Astrocyte (in vitro differentiated cells and primary cell): ENCODE measurements at regions not wholly inside any gene's neighbourhood (a gene's known extent, or its start where the extent isn't known, plus 50 kb on each side); places are given as distances from the start of the nearest gene placed in this dataset.

ENCODE experiments used
- CTCF ChIP-seq: IDR thresholded peaks from 2 replicates; pipeline ENCODE4 v1.5.1; 2011; ENCODE audit warnings: low read depth, mild to moderate bottlenecking, inconsistent platforms, low read length, moderate library complexity; ENCODE audit not compliant: insufficient read depth
- EZH2 ChIP-seq: IDR thresholded peaks from 2 replicates; pipeline ENCODE4 v1.6.1; 2012; ENCODE audit warnings: mild to moderate bottlenecking, low read length, inconsistent platforms; ENCODE audit not compliant: insufficient read depth

GRCh38 chr16:8519179-8519578, 71.1 kb downstream of the TMEM114 start:
- TF ChIP-seq CTCF (no peak), EZH2 (no peak)
